ENCODE measurements at regions not wholly inside any gene's neighbourhood (a gene's known extent, or its start where the extent isn't known, plus 50 kb on each side); places are given as distances from the start of the nearest gene placed in this dataset.

DNA sequence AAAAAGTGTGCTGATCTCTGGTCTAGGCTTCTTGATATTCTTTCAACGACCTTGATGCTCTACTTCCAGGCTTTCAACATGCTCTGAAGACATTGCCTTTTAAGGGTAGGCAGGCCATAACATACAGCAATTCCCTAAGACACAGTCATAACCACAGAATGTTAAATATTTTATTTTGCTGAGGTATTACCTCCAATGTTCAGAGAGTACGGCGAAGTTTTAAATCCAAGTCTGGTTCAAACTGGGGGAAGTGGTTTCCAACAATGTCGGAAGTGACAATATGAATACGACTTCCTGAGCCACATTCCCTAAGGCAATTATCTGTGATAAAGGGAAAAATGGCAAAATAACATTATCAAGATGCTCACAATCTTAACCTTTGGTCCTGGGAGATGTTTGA, 1077.9 kb upstream of the PIK3C3 start:
- POLR2A ChIA-PET (ENCODE audit: low non-redundant PET): no interaction called here
- H3K27ac ChIP-seq: no peak overlapping the region
- CTCF ChIA-PET: interaction anchor here (0.7 kb wide), 1 partner anchor 1288 kb away, joined by 3 read pairs; no protein-coding TSS in a partner anchor
- TF ChIP-seq, protein P1, sequence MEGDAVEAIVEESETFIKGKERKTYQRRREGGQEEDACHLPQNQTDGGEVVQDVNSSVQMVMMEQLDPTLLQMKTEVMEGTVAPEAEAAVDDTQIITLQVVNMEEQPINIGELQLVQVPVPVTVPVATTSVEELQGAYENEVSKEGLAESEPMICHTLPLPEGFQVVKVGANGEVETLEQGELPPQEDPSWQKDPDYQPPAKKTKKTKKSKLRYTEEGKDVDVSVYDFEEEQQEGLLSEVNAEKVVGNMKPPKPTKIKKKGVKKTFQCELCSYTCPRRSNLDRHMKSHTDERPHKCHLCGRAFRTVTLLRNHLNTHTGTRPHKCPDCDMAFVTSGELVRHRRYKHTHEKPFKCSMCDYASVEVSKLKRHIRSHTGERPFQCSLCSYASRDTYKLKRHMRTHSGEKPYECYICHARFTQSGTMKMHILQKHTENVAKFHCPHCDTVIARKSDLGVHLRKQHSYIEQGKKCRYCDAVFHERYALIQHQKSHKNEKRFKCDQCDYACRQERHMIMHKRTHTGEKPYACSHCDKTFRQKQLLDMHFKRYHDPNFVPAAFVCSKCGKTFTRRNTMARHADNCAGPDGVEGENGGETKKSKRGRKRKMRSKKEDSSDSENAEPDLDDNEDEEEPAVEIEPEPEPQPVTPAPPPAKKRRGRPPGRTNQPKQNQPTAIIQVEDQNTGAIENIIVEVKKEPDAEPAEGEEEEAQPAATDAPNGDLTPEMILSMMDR (conservative IDR thresholded peaks at IDR 0.05; ENCODE audit: low read depth): no peak
- peak; percentile 26 for DNase-seq (ENCODE audit: low spot score)

DNA sequence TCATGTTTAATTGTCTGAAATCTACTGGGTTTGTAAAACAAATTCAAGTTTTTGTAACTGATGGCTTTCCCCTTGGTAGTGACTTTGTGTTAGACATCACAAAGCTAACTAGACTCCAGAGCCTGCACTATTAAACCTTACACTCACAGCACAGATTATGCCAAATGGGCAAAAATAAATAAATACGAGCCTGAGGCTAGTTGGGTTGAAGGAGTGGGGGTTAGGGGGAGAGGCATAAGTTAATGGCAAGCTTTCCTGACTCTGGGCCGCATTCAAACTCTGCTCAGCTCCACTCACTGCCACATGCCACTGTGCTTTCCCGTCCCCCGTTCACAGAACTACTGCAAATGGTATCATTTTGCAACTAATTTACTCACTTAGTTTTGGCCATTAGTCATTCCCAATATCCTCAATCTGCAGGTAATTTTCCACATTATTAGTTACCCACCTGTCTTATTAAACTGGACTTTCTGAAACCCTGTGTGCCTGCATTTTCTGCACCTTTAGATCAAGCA, 1079.9 kb upstream of the PIK3C3 start:
- no peak overlapping the region for H3K27ac ChIP-seq
- ChIA-PET CTCF (no interaction called here), POLR2A (ENCODE audit: low non-redundant PET) (no interaction called here)
- DNase-seq (ENCODE audit: low spot score): no peak
- TF ChIP-seq, protein P1 (conservative IDR thresholded peaks at IDR 0.05; ENCODE audit: low read depth): no peak

DNA sequence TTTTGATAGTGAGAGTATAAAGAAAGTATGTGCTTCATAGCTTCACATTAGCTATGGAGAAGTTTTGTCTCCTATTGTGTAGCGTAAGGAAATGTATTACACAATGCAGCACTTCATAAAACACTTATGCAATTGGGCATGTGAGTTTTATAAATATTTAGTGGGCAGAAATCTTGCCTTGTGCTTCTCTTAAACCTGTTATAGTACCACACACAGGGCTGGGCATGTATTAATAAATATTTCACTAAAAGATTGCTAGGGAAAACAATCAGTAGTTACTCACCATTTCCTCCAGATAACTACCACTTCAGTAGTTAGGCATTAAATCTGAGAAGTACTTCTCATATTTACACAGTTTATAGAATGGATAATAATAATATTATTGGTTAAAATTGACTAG, 1080.8 kb upstream of the PIK3C3 start:
- DNase-seq (ENCODE audit: low spot score): no peak
- CTCF ChIA-PET: no interaction called here

DNA sequence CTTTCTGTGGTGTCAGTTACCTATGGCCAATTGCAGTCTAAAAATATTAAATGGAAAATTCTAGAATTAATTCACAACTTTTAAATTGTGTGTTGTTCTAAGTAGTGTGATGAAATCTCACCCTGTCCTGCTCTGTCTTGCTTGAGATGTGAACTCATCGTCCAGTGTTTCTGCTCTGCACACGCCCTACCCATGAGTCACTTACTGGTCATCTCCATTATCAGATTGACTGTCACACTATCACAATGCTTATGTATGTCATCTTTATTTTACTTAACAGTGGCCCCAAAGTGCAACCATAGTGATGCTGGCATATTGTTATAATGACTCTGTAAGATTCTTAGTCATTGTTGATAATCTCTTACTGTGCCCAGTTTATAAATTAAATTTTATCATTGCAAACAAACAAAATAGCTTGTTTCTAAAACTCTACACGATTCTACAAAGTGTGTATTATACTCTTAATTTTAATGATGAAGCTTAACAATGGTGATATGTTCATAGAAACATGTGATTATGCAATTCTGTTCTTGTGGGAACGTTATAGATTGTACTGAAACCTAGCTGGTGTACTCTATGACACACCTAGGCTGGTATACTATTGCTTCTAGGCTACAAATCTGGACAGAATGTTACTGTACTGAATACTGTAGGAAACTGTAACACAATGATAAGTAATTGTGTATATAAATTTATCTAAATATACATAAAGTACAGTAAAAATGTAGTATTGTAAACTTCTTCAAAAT, 1086.8 kb upstream of the PIK3C3 start:
- CTCF ChIA-PET: interaction anchor here (0.5 to 0.7 kb wide), 2 partner anchors 11 to 510 kb away, joined by 3 read pairs; no protein-coding TSS in a partner anchor
- TF ChIP-seq, protein P1 (conservative IDR thresholded peaks at IDR 0.05; ENCODE audit: low read depth): no peak
- DNase-seq (ENCODE audit: low spot score): peak; percentile 26
- no peak overlapping the region for H3K27ac ChIP-seq
- POLR2A ChIA-PET (ENCODE audit: low non-redundant PET): no interaction called here

More for the DNA sequence above, 1080.8 kb upstream of the PIK3C3 start:
- TF ChIP-seq, protein P1 (conservative IDR thresholded peaks at IDR 0.05; ENCODE audit: low read depth): no peak
- POLR2A ChIA-PET (ENCODE audit: low non-redundant PET): no interaction called here
- H3K27ac ChIP-seq: no peak overlapping the region

DNA sequence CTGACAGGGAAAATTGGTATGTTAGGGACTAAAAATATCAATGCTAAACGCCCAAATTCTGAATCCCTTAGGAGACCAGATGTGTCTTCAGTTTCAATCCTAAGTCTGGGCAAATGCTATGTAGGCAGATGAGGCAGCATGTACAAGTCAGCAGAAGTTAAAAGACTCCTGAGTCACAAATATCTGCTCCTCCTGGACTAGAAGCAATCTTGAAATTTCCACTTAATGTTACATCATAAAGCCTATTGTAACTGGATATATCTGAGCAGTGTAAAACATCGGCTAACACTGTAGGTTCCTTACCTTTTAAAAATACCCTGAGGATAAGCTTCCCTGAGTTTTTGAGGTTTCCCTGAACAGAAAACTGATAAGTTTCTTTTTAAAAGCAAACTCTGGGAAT, 1087.6 kb upstream of the PIK3C3 start:
- TF ChIP-seq, protein P1 (conservative IDR thresholded peaks at IDR 0.05; ENCODE audit: low read depth): no peak

DNA sequence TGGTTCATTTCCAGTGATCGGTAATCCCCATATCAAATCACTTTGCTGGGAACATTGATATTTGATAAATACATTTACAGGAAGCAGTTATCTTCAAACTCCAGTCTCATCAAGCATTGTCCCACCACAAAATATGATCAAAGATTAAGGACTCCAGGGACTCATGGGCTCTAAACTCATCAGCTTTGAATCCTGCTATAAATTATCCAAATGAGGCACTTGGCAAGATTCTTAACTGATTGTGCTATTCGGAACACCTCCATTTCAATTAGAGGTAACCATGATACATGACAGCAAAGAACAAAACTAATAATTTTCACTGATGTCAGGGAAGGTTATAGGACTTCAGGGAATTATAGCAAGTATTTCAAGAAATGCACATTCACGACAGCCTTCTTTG, 1088.1 kb upstream of the PIK3C3 start:
- TF ChIP-seq, protein P1 (conservative IDR thresholded peaks at IDR 0.05; ENCODE audit: low read depth): no peak
- ChIA-PET CTCF (no interaction called here), POLR2A (ENCODE audit: low non-redundant PET) (no interaction called here)
- DNase-seq (ENCODE audit: low spot score): no peak
- no peak overlapping the region for H3K27ac ChIP-seq

More for the DNA sequence above, 1087.6 kb upstream of the PIK3C3 start:
- ChIA-PET CTCF (no interaction called here), POLR2A (ENCODE audit: low non-redundant PET) (no interaction called here)
- no peak overlapping the region for H3K27ac ChIP-seq
- peak; percentile 33 for DNase-seq (ENCODE audit: low spot score)

Data from RWPE1 (cell line).